ENCODE measurements at regions not wholly inside any gene's neighbourhood (a gene's known extent, or its start where the extent isn't known, plus 50 kb on each side); places are given as distances from the start of the nearest gene placed in this dataset.

GRCh38 chr5:9721161-9721560 lies 91.0 kb upstream of the TAS2R1 start:
- DNase-seq (ENCODE audit: extremely low read depth, low read depth), result no peak
- no peak for TF ChIP-seq CTCF (IDR thresholded peaks at IDR 0.05; ENCODE audit: low read depth, low read length, missing control alignments)
- no peak overlapping the region for H3K4me3 ChIP-seq (replicated peaks; ENCODE audit: low read depth, low read length)

DNA sequence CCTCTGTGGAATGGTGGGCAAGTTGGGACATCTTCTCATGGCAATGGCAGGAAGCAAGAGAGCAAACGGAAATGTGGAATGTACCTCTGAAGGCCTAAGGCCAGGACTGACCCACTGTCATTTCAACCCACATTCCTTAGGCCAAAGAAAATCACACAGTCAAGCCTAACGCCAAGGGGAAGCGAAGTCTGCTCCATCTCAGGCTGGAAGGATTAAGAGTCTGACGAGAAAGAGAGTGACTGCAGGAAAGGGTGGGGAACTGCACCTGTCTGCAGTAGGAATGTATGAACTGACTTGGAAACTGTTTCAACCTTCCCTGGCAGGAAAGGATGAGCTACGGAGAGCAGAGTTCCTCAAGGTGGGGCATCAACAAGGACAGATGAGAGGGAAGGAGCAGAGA lies 90.2 kb upstream of the TAS2R1 start:
- no peak for TF ChIP-seq CTCF (IDR thresholded peaks at IDR 0.05; ENCODE audit: low read depth, low read length, missing control alignments)
- no peak for DNase-seq (ENCODE audit: extremely low read depth, low read depth)
- H3K4me3 ChIP-seq (replicated peaks; ENCODE audit: low read depth, low read length), result no peak overlapping the region

- H3K4me3 ChIP-seq (replicated peaks; ENCODE audit: low read depth, low read length), result no peak overlapping the region
- TF ChIP-seq CTCF (IDR thresholded peaks at IDR 0.05; ENCODE audit: low read depth, low read length, missing control alignments), result no peak
- DNase-seq (ENCODE audit: extremely low read depth, low read depth), result peak; percentile 52
Observed at GRCh38 chr5:9716838-9717281, 86.7 kb upstream of the TAS2R1 start.

GRCh38 chr5:9715891-9716335 lies 85.8 kb upstream of the TAS2R1 start:
- no peak overlapping the region for H3K4me3 ChIP-seq (replicated peaks; ENCODE audit: low read depth, low read length)
- peak; percentile 41 for DNase-seq (ENCODE audit: extremely low read depth, low read depth)
- no peak for TF ChIP-seq CTCF (IDR thresholded peaks at IDR 0.05; ENCODE audit: low read depth, low read length, missing control alignments)

- H3K4me3 ChIP-seq (replicated peaks; ENCODE audit: low read depth, low read length), result no peak overlapping the region
- DNase-seq (ENCODE audit: extremely low read depth, low read depth), result peak; percentile 37
- TF ChIP-seq CTCF (IDR thresholded peaks at IDR 0.05; ENCODE audit: low read depth, low read length, missing control alignments), result no peak
Observed at GRCh38 chr5:9713959-9714586, 83.9 kb upstream of the TAS2R1 start.

GRCh38 chr5:9713356-9713755 lies 83.2 kb upstream of the TAS2R1 start:
- no peak for DNase-seq (ENCODE audit: extremely low read depth, low read depth)
- no peak overlapping the region for H3K4me3 ChIP-seq (replicated peaks; ENCODE audit: low read depth, low read length)
- no peak for TF ChIP-seq CTCF (IDR thresholded peaks at IDR 0.05; ENCODE audit: low read depth, low read length, missing control alignments)

GRCh38 chr5:9712911-9713310 lies 82.8 kb upstream of the TAS2R1 start:
- no peak for TF ChIP-seq CTCF (IDR thresholded peaks at IDR 0.05; ENCODE audit: low read depth, low read length, missing control alignments)
- DNase-seq (ENCODE audit: extremely low read depth, low read depth), result peak; percentile 74
- H3K4me3 ChIP-seq (replicated peaks; ENCODE audit: low read depth, low read length), result no peak overlapping the region
